Fibroblast of skin of left quadriceps (primary cell): ENCODE measurements at regions not wholly inside any gene's neighbourhood (a gene's known extent, or its start where the extent isn't known, plus 50 kb on each side); places are given as distances from the start of the nearest gene placed in this dataset.
"Not testable (repeated sequence)": the region's sequence is repeated elsewhere in the genome, so short reads cannot be mapped to it uniquely, and the experiment has no call there.

Source experiments
- DNase-seq, 2 experiments: peaks; one replicate each; pipeline ENCODE4 v3.0.0-alpha.2; 2013; ENCODE audit warnings: low read depth in 2 of 2

DNA sequence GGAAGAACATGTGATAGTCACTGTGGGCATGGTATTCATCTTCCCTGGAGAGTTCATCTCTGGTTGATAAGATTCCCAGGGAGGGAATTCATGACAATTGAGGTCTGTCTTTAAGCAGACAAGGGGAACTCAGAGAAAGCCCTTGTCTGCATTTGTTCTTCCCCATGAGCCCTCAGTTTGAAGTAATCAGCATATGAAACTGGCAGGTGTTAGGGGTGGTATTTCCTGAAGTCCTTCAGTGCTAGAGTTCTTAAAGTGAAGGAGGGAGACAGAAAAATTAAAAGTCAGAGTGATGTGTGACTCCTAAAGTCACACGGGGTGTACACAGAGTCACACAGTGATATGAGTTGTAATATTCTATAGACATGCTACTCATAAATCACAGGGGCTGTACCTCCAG lies 60.6 kb upstream of the SYK start:
- no peak for DNase-seq

DNA sequence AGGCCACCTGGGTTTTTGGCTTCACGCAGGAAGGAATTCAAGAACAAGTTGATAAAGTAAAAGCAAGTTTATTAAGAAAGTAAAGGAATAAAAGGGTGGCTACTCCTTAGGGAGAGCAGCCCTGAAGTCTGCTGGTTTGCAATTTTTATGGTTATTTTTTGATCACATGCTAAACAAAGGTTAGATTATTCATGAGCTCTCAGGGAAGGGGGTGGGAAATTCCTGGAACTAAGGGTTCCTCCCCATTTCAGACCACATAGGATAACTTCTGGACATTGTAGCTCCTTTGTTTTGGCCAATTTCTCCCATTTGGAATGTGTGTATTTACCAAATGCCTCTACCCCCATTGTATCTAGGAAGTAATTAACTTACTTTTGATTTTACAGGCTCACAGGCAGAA lies 63.9 kb upstream of the SYK start:
- DNase-seq = no peak

DNA sequence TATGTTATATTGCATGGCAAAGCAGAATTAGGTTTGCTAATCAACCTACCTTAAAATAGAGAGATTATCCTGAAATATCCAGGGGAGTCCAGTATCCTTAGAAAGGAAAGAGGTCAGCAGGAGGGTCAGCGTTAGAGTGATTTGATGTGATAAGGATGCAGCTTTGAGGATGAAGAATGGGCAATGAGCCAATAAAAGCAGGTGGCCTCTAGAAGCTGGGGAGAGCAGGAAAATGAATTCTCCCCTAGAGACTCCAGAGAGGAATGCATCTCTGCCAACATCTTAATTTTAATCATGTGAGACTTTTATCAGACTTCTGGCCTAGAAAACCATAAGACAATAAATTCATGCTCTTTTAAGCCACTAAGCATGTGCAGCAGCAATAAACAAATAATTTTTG lies 65.7 kb upstream of the SYK start:
- DNase-seq = no peak

DNA sequence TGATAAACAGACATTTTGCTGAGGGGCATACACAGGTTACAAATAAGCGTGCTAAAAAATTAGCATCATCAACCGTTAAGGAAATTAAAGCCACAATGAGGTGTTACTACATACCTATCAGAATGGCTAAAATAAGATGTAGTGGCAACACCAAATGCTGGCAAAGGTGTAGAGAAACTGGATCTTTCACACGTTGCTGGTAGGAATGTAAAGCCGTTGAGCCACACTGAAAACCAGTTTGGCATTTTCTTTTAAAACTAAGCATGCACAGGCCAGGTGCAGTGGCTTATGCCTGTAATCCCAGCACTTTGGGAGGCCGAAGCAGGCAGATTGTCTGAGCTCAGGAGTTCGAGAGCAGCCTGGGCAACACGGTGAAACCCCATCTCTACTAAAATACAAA lies 67.0 kb upstream of the SYK start:
- no peak for DNase-seq

DNA sequence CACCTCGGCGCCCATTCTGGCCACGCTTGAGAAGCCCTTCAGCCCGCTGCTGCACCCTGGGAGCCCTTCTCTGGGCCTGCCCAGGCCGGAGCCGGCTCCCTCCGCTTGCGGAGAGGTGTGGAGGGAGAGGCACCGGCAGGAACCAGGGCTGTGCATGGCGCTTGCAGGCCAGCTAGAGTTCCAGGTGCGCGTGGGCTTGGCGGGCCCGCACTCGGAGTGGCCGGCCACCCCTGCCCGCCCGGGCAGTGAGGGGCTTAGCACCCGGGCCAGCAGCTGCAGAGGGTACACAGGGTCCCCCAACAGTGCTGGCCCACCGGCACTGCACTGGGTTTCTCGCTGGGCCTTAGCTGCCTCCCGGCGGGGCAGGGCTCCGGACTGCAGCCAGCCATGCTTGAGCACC lies 72.3 kb upstream of the SYK start:
- no peak for DNase-seq

DNA sequence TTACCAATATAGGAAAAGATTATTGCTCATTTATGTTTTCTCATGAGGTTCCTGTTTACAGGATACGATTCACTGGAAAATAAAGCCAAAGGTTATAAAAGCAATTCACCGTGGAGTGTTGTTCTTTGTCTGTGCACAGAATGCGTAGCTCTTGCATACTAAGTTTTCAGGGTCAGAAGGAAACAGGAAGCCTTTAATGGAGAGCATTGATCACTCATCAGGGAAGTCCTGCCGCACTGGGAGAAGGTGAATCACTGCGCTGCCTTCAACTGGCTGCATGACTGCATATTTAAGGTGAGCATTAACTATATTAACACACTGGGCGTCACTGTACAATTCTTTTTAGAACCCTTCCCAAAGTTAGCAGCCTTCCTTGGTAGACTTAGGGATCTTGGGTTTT lies 74.1 kb upstream of the SYK start:
- DNase-seq = no peak

DNA sequence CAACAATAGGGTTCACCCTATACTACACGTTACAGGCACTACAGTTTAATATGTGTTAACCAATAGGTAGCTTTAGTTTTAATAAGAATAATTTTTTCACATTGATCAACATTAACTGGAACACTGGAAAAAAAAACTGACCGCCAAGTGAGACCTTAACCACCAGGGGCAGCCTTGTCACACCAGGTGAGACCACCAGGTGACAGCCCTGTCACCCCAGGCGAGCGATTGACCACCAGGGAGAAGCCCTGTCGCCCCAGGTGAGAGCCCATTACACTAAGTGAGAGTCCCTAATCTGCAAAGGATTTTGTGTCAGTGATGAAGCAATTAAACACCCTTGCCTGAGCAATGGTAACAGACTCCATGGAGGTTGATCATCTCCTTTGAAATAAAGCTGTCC lies 75.4 kb upstream of the SYK start:
- DNase-seq = no peak

DNA sequence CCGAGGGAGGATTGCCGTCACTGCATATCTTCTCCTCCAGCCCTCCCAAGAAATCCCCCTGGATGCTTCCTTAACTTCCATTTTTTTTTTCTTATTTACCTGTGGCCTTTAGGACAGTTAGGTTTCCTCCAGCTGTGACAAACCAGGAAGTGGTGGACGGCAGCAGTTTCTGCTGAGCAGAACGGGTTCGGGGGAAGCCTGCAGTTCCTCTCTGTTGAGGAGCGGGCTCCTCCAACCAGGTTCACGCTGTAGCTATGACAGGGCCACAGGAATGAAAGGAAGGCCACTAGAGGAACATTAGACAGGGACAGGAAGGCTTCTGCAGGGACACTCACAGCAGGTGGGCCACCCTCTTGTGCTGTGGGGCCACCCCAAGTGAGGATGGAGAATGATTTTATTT lies 76.7 kb upstream of the SYK start:
- no peak for DNase-seq

DNA sequence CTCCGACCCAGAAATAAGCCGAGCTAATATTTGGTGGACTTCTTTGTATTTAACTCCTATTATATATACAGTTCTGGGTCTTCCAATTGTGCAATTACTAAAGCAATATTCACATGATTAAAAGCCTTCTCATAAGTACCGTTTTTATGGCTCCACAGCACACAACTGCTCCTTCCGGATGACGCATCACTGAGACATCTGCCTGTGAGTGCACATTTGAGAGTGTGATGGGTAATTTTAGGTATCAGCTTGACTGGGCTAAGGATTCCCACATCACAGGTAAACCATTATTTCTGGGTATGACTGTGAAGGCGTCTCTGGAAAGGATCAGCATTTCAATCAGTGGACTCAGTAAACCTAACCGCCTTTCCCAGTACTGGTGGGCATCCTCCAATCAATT lies 77.5 kb upstream of the SYK start:
- DNase-seq = peak in 1 of 2 experiments; percentile 3

DNA sequence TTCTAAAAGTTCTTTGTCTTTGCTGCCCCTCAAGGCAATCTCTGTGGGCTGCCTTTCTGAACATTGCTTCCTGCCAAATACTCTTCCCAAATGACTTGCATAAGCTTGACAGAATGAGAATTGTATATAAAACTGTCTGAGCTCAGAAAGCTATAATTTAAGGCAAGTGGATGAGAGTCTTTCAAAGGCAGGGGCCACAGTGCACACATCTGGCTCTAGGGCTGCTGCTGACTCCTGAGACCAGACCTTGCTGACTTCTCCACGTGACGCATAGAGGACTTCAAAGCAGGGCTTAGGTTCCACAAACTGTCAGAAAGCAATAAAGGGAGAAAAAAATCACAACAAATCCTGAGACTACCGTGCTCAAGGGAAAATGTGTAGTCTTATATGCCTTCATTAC lies 79.4 kb upstream of the DIRAS2 start:
- DNase-seq = no peak

DNA sequence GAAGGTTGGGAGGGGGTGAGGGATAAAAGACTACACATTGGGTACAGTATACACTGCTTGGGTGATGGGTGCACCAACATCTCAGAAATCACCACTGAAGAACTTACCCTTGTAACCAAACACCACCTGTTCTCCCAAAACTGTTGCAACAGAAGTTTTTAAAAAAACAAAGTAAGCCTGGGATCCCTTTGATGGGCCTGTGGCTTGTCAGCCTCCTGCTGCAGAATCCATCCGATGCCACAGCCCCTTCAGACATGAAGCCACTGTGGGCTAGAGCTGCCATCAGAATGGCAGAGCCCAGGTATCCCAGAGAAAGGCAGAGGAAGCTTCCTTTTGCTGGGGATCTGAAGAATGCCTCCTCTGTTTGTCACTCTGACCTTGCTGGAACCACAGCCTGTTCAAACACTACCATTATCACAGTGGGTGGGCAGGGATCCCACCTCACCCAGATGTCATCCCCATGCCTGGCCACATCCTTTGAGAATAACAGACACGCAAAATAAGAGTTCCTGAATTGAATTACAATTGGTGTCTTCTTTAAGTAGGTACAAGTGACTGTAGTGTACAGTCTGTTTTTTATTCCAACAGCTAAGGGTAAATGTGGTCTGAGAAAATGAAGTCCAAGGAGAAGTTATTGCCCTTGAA lies 78.1 kb upstream of the DIRAS2 start:
- DNase-seq = no peak

DNA sequence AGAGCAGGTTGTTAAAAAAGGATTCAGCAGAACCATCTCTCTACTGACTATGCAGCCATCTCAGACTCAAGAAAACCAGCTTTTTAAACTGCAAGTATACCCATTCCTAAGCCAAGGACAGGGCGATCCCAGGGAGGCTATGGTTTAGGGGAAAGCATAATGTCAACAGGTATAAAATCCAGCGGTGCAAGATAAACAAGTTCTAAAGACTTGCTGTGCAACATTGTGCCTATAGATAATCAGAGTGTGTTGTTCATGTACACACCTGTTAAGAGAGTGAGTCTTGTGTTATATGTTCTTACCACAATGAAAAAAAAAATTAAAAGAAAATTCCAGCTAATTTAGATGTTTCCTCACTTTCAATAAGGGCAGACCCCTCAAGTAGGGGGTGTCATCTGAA lies 63.6 kb upstream of the DIRAS2 start:
- DNase-seq = no peak

DNA sequence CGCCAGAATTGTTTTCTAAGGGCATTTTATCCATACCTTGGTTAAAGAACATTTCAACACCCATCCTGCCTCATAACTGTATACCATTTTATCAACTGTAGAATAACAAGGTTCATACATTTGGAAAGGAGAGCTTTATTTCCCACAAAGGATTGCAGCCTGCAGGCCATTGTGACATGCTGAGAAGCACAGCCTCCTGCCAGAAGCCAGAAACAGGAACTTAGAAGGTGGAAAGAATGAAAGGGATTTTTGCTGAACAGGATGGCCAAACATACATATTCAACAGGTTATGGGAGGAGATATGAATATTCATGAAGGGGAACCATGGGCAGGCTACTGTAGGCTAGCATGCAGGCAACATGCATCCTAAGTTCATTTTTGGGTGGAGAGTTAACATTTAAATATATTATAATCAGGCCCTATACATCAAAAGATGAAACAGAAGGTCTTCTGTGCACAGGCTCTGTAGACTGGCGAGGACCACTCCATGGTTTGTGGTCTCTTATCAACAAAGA lies 59.9 kb upstream of the DIRAS2 start:
- no peak for DNase-seq

DNA sequence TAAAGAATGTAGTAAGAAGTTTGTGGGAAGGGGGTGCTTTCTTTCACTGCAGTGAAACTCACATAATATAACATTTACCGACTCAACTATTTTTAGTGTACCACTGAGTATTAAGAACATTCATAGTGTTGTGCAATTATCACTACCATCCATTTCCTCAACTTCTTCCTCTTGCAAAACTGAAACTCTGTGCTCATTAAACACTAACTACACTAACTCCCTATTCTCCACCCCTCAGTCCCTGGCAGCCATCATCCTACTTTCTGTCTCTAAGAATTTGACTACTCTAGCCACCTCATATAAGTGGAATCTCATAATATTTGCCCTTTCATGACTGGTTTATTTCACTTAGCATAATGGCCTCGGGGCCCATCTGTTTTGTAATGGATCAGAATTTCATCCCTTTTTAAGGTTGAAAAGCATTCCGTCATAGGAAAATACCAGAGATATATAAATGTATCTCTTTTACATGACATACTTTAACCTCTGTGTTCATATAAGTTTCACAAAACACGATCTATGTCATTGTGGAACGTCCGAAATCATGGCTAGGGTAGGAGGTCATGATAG lies 56.3 kb upstream of the DIRAS2 start:
- no peak for DNase-seq

DNA sequence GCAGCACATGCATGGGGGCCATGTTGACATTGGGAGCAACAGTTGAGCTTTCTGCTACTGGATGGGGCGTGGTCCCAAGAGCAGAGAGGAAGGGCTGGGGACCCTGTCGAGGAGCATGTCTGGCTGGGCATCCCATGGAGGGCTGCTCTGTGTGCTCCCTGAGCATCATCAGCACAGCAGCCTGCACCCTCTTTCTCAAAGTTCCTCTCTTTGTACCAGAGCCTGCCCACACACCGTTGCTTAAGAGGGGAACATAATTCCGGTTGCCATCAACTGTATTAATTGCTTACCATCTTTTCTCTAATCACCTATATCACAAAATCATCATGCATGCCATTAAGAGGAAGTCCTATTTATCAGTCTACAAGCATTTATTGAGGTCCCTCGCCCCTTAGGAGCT lies 55.2 kb upstream of the DIRAS2 start:
- no peak for DNase-seq

DNA sequence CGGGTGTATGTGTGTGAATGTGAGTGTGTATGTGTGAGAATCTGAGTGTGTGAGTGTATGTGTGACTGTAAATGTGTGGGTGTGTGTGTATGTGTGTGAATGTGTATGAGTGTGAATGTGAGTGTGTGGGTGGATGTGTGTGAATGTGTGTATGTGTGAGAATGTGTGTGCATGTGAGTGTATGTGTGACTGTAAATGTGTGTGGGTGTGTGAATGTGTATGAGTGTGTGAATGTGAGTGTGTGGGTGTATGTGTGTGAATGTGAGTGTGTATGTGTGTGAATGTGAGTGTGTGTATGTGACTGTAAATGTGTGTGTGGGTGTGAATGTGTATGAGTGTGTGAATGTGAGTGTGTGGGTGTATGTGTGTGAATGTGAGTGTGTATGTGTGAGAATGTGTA lies 51.6 kb upstream of the DIRAS2 start:
- not testable (repeated sequence) for DNase-seq
